Neuronal stem cell (in vitro differentiated cells): ENCODE measurements at regions not wholly inside any gene's neighbourhood (a gene's known extent, or its start where the extent isn't known, plus 50 kb on each side); places are given as distances from the start of the nearest gene placed in this dataset.
A peak's percentile ranks its signal among the peaks of the same experiment; 100 is the strongest.

Experiments used
- DNase-seq: peaks from one replicate; pipeline ENCODE4 v3.0.0-alpha.2; 2013; ENCODE audit warnings: low spot score
- H2AFZ ChIP-seq: one replicate; pipeline ENCODE4 v1.6.1; 2013; ENCODE audit warnings: mild to moderate bottlenecking, low read length, inconsistent platforms
- H2AK5ac ChIP-seq: 2 replicates; pipeline ENCODE4 v1.6.1; 2013; ENCODE audit warnings: low read depth, mild to moderate bottlenecking, inconsistent platforms, low read length, moderate library complexity, mixed read lengths
- H2BK120ac ChIP-seq: 2 replicates; pipeline ENCODE4 v1.6.1; 2013; ENCODE audit warnings: low read depth, mild to moderate bottlenecking, inconsistent platforms, low read length, moderate library complexity, mixed read lengths
- H2BK12ac ChIP-seq: one replicate; pipeline ENCODE4 v1.6.1; 2013; ENCODE audit warnings: low read length, inconsistent platforms
- H2BK15ac ChIP-seq: 2 replicates; pipeline ENCODE4 v1.6.1; 2013; ENCODE audit warnings: mild to moderate bottlenecking, low read length, inconsistent platforms, mixed read lengths
- H2BK5ac ChIP-seq: one replicate; pipeline ENCODE4 v1.6.1; 2013; ENCODE audit warnings: inconsistent platforms, mild to moderate bottlenecking, low read length, moderate library complexity
- H3K14ac ChIP-seq: one replicate; pipeline ENCODE4 v1.6.1; 2013; ENCODE audit warnings: low read length, inconsistent platforms
- H3K18ac ChIP-seq: 2 replicates; pipeline ENCODE4 v1.6.1; 2013; ENCODE audit warnings: low read length, inconsistent platforms
- H3K23ac ChIP-seq: 2 replicates; pipeline ENCODE4 v1.6.1; 2013; ENCODE audit warnings: low read depth, mild to moderate bottlenecking, mixed read lengths, low read length, inconsistent platforms; ENCODE audit not compliant: poor library complexity
- H3K27ac ChIP-seq: replicated peaks from 3 replicates; pipeline ENCODE4 v1.5.1; 2013; ENCODE audit warnings: low read length, inconsistent platforms
- H3K27me3 ChIP-seq, 3 experiments: 2 replicates each; pipeline ENCODE4 v1.6.1; 2013; ENCODE audit warnings: low read length in 3 of 3, mild to moderate bottlenecking in 2 of 3, inconsistent platforms in 1 of 3, low read depth in 1 of 3, mixed read lengths in 1 of 3, moderate library complexity in 1 of 3; ENCODE audit not compliant: control insufficient read depth in 3 of 3, insufficient read depth in 3 of 3
- H3K36me3 ChIP-seq, 2 donors: replicated peaks in 1 of 2; 2 replicates each; pipeline ENCODE4 v1.6.1; 2013; ENCODE audit warnings: low read length in 2 of 2; ENCODE audit not compliant: control insufficient read depth in 2 of 2, insufficient read depth in 2 of 2
- H3K4ac ChIP-seq: 2 replicates; pipeline ENCODE4 v1.6.1; 2013; ENCODE audit warnings: inconsistent platforms, mild to moderate bottlenecking, low read length, moderate library complexity
- H3K4me1 ChIP-seq, 2 donors: 1 replicate in 1 of 2; 2 replicates in 1 of 2; pipeline ENCODE4 v1.6.1; 2013; ENCODE audit warnings: low read length in 2 of 2, low read depth in 1 of 2; ENCODE audit not compliant: control insufficient read depth in 2 of 2, insufficient read depth in 1 of 2
- H3K4me2 ChIP-seq: one replicate; pipeline ENCODE4 v1.6.1; 2013; ENCODE audit warnings: mild to moderate bottlenecking, low read length, inconsistent platforms; ENCODE audit not compliant: insufficient read depth, poor library complexity, severe bottlenecking
- H3K4me3 ChIP-seq, 2 donors: 2 replicates each; pipeline ENCODE4 v1.5.1; 2013; ENCODE audit warnings: low read length in 2 of 2, mild to moderate bottlenecking in 2 of 2, inconsistent platforms in 1 of 2, moderate library complexity in 1 of 2
- H3K79me1 ChIP-seq: one replicate; pipeline ENCODE4 v1.6.1; 2013; ENCODE audit warnings: low read depth, mild to moderate bottlenecking, inconsistent platforms, low read length, moderate library complexity
- H3K9ac ChIP-seq: one replicate; pipeline ENCODE4 v1.6.1; 2013; ENCODE audit warnings: mild to moderate bottlenecking, low read depth, low read length, inconsistent platforms; ENCODE audit not compliant: poor library complexity
- H3K9me3 ChIP-seq, 2 donors: replicated peaks in 1 of 2; 2 replicates each; pipeline versions ENCODE3 to v1.6.1; 2013; ENCODE audit warnings: low read length in 2 of 2, mild to moderate bottlenecking in 2 of 2, inconsistent platforms in 1 of 2, low read depth in 1 of 2, mixed read lengths in 1 of 2, moderate library complexity in 1 of 2; ENCODE audit not compliant: control insufficient read depth in 2 of 2, insufficient read depth in 1 of 2
- H4K8ac ChIP-seq: one replicate; pipeline ENCODE4 v1.6.1; 2013; ENCODE audit warnings: low read depth, mild to moderate bottlenecking, inconsistent platforms, low read length, moderate library complexity
- H4K91ac ChIP-seq: one replicate; pipeline ENCODE4 v1.6.1; 2013; ENCODE audit warnings: low read length, low read depth, mild to moderate bottlenecking, inconsistent platforms; ENCODE audit not compliant: poor library complexity
- WGBS, 2 donors: extraction: QIAGEN DNeasy Blood & Tissue Kit; methylation state at CpG; one replicate each; pipeline ENCODE4 v1.1.7; 2013; ENCODE audit warnings: missing lambda C conversion rate in 2 of 2, mixed read lengths in 1 of 2; ENCODE audit not compliant: insufficient read length in 2 of 2, insufficient replicate concordance in 1 of 2; ENCODE audit errors: extremely low coverage in 2 of 2; 5-methylcytosine and 5-hydroxymethylcytosine counted together

- no peak overlapping the region for H4K8ac ChIP-seq
- no peak overlapping the region for H2BK12ac ChIP-seq
- no peak overlapping the region for H3K4me2 ChIP-seq
- H2BK15ac ChIP-seq, result no peak overlapping the region
- no peak overlapping the region for H3K4me3 ChIP-seq
- H3K23ac ChIP-seq, result no peak overlapping the region
- no peak overlapping the region for H3K4ac ChIP-seq
- H2AK5ac ChIP-seq, result no peak overlapping the region
- no CpG with 5 or more reads among the region's 3 CpGs for WGBS, 2 donors
- H3K18ac ChIP-seq, result no peak overlapping the region
- no peaks in the 10 kb centered on the region for H3K9me3 ChIP-seq
- no peaks in the 10 kb centered on the region for H3K27me3 ChIP-seq
- H2BK5ac ChIP-seq, result no peak overlapping the region
- peak; percentile 29 for DNase-seq
- no peak overlapping the region for H3K9ac ChIP-seq
- H4K91ac ChIP-seq, result no peak overlapping the region
- H3K27ac ChIP-seq, result no peak overlapping the region
- H3K4me1 ChIP-seq, result peaks cover 0 to 3% of the 10 kb centered on the region in 2 donors
- peak overlapping the region; percentile 3 for H2AFZ ChIP-seq
- H2BK120ac ChIP-seq, result no peak overlapping the region
- H3K36me3 ChIP-seq, result no peaks in the 10 kb centered on the region
- H3K79me1 ChIP-seq, result no peaks in the 10 kb centered on the region
- no peak overlapping the region for H3K14ac ChIP-seq
Observed at GRCh38 chr12:61646639-61647038, 613.6 kb upstream of the USP15 start.

- no peaks in the 10 kb centered on the region for H3K27me3 ChIP-seq
- no peak overlapping the region for H3K23ac ChIP-seq
- H3K36me3 ChIP-seq, result no peaks in the 10 kb centered on the region
- H4K8ac ChIP-seq, result no peak overlapping the region
- no peak overlapping the region for H3K27ac ChIP-seq
- H3K4me2 ChIP-seq, result no peak overlapping the region
- no peak overlapping the region for H3K14ac ChIP-seq
- no peak overlapping the region for H2AK5ac ChIP-seq
- H3K18ac ChIP-seq, result no peak overlapping the region
- H3K4ac ChIP-seq, result no peak overlapping the region
- no peak overlapping the region for H2BK5ac ChIP-seq
- no peak overlapping the region for H4K91ac ChIP-seq
- H3K9ac ChIP-seq, result no peak overlapping the region
- H3K9me3 ChIP-seq, result no peaks in the 10 kb centered on the region
- H2BK15ac ChIP-seq, result no peak overlapping the region
- no peak overlapping the region for H2BK12ac ChIP-seq
- no peak overlapping the region for H3K4me3 ChIP-seq
- DNase-seq, result no peak
- H3K79me1 ChIP-seq, result no peaks in the 10 kb centered on the region
- no CpG with 5 or more reads among the region's 2 CpGs for WGBS, 2 donors
- no peak overlapping the region for H2BK120ac ChIP-seq
- peaks cover 3% of the 10 kb centered on the region in 2 donors for H3K4me1 ChIP-seq
- no peak overlapping the region for H2AFZ ChIP-seq
Observed at GRCh38 chr12:61647566-61647965, 612.6 kb upstream of the USP15 start.

GRCh38 chr12:61652265-61652664 is 607.9 kb upstream of the USP15 start:
- Histone ChIP-seq H3K27me3 (no peaks in the 10 kb centered on the region), H3K9ac (no peak overlapping the region), H2AK5ac (no peak overlapping the region), H2BK12ac (no peak overlapping the region), H3K27ac (no peak overlapping the region), H2BK5ac (no peak overlapping the region), H3K23ac (no peak overlapping the region), H3K14ac (no peak overlapping the region), H3K9me3 (no peaks in the 10 kb centered on the region), H2BK120ac (no peak overlapping the region), H3K79me1 (no peaks in the 10 kb centered on the region), H2AFZ (peak overlapping the region; percentile 13), H3K4me1 (peaks cover 0 to 3% of the 10 kb centered on the region in 2 donors), H4K8ac (no peak overlapping the region), H3K4ac (no peak overlapping the region), H3K4me2 (no peak overlapping the region), H3K36me3 (no peaks in the 10 kb centered on the region), H3K18ac (no peak overlapping the region), H3K4me3 (no peak overlapping the region), H2BK15ac (no peak overlapping the region), H4K91ac (no peak overlapping the region)
- no peak for DNase-seq
- no CpG with 5 or more reads among the region's 2 CpGs for WGBS, 2 donors

GRCh38 chr12:61654698-61655097 is 605.5 kb upstream of the USP15 start:
- H2BK120ac ChIP-seq, result no peak overlapping the region
- no peak overlapping the region for H3K4ac ChIP-seq
- H2AFZ ChIP-seq, result peak overlapping the region; percentile 81
- no peaks in the 10 kb centered on the region for H3K9me3 ChIP-seq
- H3K14ac ChIP-seq, result no peak overlapping the region
- no peak overlapping the region for H2BK5ac ChIP-seq
- H2AK5ac ChIP-seq, result no peak overlapping the region
- no peak overlapping the region for H3K4me2 ChIP-seq
- no peak overlapping the region for H2BK12ac ChIP-seq
- no peaks in the 10 kb centered on the region for H3K36me3 ChIP-seq
- no peak overlapping the region for H3K9ac ChIP-seq
- peaks cover 0 to 3% of the 10 kb centered on the region in 2 donors for H3K4me1 ChIP-seq
- no peak for DNase-seq
- no peaks in the 10 kb centered on the region for H3K27me3 ChIP-seq
- H4K91ac ChIP-seq, result no peak overlapping the region
- no peak overlapping the region for H3K4me3 ChIP-seq
- no peak overlapping the region for H3K27ac ChIP-seq
- no CpG with 5 or more reads among the region's 3 CpGs for WGBS, 2 donors
- H3K18ac ChIP-seq, result no peak overlapping the region
- H3K79me1 ChIP-seq, result no peaks in the 10 kb centered on the region
- H3K23ac ChIP-seq, result no peak overlapping the region
- H4K8ac ChIP-seq, result no peak overlapping the region
- no peak overlapping the region for H2BK15ac ChIP-seq
